NOMO-1 treated with dmso at 0.1 percent for 144 hours (cell line): ENCODE measurements at regions not wholly inside any gene's neighbourhood (a gene's known extent, or its start where the extent isn't known, plus 50 kb on each side); places are given as distances from the start of the nearest gene placed in this dataset.
"Not testable (repeated sequence)": the region's sequence is repeated elsewhere in the genome, so short reads cannot be mapped to it uniquely, and the experiment has no call there.

ENCODE experiments used
- DNase-seq: peaks from one replicate; lab custom pipeline; 2025; ENCODE audit not compliant: unreplicated experiment; lab: John Stamatoyannopoulos, UW

- no peak for DNase-seq
Measured at GRCh38 chr10:130507461-130507860, 371.3 kb downstream of the GLRX3 start.

GRCh38 chr10:130509881-130510689, 373.9 kb downstream of the GLRX3 start:
- no peak for DNase-seq

GRCh38 chr10:130510755-130511154, 374.6 kb downstream of the GLRX3 start:
- DNase-seq = no peak

GRCh38 chr10:130511766-130512165, 375.6 kb downstream of the GLRX3 start:
- no peak for DNase-seq

GRCh38 chr10:130512936-130513335, 376.7 kb downstream of the GLRX3 start:
- no peak for DNase-seq

- no peak for DNase-seq
Measured at GRCh38 chr10:130513686-130514476, 377.7 kb downstream of the GLRX3 start.

GRCh38 chr10:130515670-130516069, 379.5 kb downstream of the GLRX3 start:
- DNase-seq = no peak

- no peak for DNase-seq
Measured at GRCh38 chr10:130516141-130516735, 380.0 kb downstream of the GLRX3 start.

- DNase-seq = not testable (repeated sequence)
Measured at GRCh38 chr10:130518921-130519320, 382.7 kb downstream of the GLRX3 start.

- no peak for DNase-seq
Measured at GRCh38 chr10:130519791-130520190, 383.6 kb downstream of the GLRX3 start.

GRCh38 chr10:130531312-130531711, 395.1 kb downstream of the GLRX3 start:
- no peak for DNase-seq

- no peak for DNase-seq
Measured at GRCh38 chr10:130541090-130541489, 404.9 kb downstream of the GLRX3 start.

- no peak for DNase-seq
Measured at GRCh38 chr10:130542761-130543160, 406.6 kb downstream of the GLRX3 start.

- DNase-seq = no peak
Measured at GRCh38 chr10:130543794-130544193, 407.6 kb downstream of the GLRX3 start.

- DNase-seq = no peak
Measured at GRCh38 chr10:130545122-130545521, 408.9 kb downstream of the GLRX3 start.

GRCh38 chr10:130545697-130546096, 409.5 kb downstream of the GLRX3 start:
- DNase-seq = no peak

- no peak for DNase-seq
Measured at GRCh38 chr10:130546841-130547240, 410.6 kb downstream of the GLRX3 start.

- DNase-seq = no peak
Measured at GRCh38 chr10:130547368-130547767, 411.2 kb downstream of the GLRX3 start.

- no peak for DNase-seq
Measured at GRCh38 chr10:130550952-130551674, 414.9 kb downstream of the GLRX3 start.

- DNase-seq = no peak
Measured at GRCh38 chr10:130551676-130552075, 415.5 kb downstream of the GLRX3 start.

- no peak for DNase-seq
Measured at GRCh38 chr10:130553826-130554225, 417.6 kb downstream of the GLRX3 start.
